K562 (cell line): ENCODE measurements at regions not wholly inside any gene's neighbourhood (a gene's known extent, or its start where the extent isn't known, plus 50 kb on each side); places are given as distances from the start of the nearest gene placed in this dataset.

Experiments
- BHLHE40 ChIP-seq: IDR thresholded peaks from 2 replicates; pipeline ENCODE4 v1.6.1; 2011; ENCODE audit warnings: low read length, improper control_type of control experiment
- CBX1 ChIP-seq: sonication (generic); IDR thresholded peaks from 2 replicates; pipeline ENCODE4 v1.6.1; 2016; ENCODE audit warnings: antibody characterized with exemption, low read depth, mild to moderate bottlenecking
- SMARCA4 ChIP-seq: fragments of 450-650 bp; IDR thresholded peaks from 2 replicates; pipeline ENCODE4 v1.6.1; 2016
- ZFX ChIP-seq: sonication (generic); formaldehyde crosslinking; IDR thresholded peaks from 2 replicates; pipeline ENCODE4 v1.8.0; 2022; ENCODE audit warnings: mild to moderate bottlenecking, missing genetic modification reagents, moderate library complexity
- ZNF175 ChIP-seq: fragments of 200-800 bp; sonication (Bioruptor generic); IDR thresholded peaks from 2 replicates; pipeline ENCODE4 v1.6.1; 2016; ENCODE audit warnings: low read depth, mild to moderate bottlenecking, missing genetic modification characterization, missing compliant biosample characterization
- TF ChIP-seq, protein P1 (sequence below), 2 experiments: fragments of 450-650 bp; formaldehyde crosslinking in 1 of 2; IDR thresholded peaks; 2 replicates each; pipeline versions ENCODE4 v1.4.0 to v1.6.1; 2014 to 2020; ENCODE audit warnings: mild to moderate bottlenecking in 2 of 2, borderline replicate concordance in 1 of 2, low read depth in 1 of 2
- TF ChIP-seq, protein P2 (sequence below), 2 experiments: fragments of 450-650 bp; conservative IDR thresholded peaks; 2 replicates each; pipeline ENCODE4 v1.6.1; 2017; ENCODE audit warnings: mild to moderate bottlenecking in 2 of 2, moderate library complexity in 2 of 2
- TF ChIP-seq, protein P3 (sequence below): sonication (generic); formaldehyde crosslinking; IDR thresholded peaks from 2 replicates; pipeline ENCODE4 v1.8.1; 2022; ENCODE audit warnings: missing genetic modification reagents

- TF ChIP-seq, protein P1, sequence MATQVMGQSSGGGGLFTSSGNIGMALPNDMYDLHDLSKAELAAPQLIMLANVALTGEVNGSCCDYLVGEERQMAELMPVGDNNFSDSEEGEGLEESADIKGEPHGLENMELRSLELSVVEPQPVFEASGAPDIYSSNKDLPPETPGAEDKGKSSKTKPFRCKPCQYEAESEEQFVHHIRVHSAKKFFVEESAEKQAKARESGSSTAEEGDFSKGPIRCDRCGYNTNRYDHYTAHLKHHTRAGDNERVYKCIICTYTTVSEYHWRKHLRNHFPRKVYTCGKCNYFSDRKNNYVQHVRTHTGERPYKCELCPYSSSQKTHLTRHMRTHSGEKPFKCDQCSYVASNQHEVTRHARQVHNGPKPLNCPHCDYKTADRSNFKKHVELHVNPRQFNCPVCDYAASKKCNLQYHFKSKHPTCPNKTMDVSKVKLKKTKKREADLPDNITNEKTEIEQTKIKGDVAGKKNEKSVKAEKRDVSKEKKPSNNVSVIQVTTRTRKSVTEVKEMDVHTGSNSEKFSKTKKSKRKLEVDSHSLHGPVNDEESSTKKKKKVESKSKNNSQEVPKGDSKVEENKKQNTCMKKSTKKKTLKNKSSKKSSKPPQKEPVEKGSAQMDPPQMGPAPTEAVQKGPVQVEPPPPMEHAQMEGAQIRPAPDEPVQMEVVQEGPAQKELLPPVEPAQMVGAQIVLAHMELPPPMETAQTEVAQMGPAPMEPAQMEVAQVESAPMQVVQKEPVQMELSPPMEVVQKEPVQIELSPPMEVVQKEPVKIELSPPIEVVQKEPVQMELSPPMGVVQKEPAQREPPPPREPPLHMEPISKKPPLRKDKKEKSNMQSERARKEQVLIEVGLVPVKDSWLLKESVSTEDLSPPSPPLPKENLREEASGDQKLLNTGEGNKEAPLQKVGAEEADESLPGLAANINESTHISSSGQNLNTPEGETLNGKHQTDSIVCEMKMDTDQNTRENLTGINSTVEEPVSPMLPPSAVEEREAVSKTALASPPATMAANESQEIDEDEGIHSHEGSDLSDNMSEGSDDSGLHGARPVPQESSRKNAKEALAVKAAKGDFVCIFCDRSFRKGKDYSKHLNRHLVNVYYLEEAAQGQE (IDR thresholded peaks at IDR 0.05; ENCODE audit: borderline replicate concordance): peak; percentile 28; the same call in 1 of the 2 replicates
- TF ChIP-seq, protein P1 (CRISPR knock-in tag; IDR thresholded peaks at IDR 0.05; ENCODE audit: low read depth): no peak
- TF ChIP-seq, protein P2, sequence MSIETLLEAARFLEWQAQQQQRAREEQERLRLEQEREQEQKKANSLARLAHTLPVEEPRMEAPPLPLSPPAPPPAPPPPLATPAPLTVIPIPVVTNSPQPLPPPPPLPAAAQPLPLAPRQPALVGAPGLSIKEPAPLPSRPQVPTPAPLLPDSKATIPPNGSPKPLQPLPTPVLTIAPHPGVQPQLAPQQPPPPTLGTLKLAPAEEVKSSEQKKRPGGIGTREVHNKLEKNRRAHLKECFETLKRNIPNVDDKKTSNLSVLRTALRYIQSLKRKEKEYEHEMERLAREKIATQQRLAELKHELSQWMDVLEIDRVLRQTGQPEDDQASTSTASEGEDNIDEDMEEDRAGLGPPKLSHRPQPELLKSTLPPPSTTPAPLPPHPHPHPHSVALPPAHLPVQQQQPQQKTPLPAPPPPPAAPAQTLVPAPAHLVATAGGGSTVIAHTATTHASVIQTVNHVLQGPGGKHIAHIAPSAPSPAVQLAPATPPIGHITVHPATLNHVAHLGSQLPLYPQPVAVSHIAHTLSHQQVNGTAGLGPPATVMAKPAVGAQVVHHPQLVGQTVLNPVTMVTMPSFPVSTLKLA (conservative IDR thresholded peaks at IDR 0.05): 0 out of 4 replicates have a peak, but pooled peaks of 1 of the 2 experiments have one; percentile 33
- TF ChIP-seq, protein P3, sequence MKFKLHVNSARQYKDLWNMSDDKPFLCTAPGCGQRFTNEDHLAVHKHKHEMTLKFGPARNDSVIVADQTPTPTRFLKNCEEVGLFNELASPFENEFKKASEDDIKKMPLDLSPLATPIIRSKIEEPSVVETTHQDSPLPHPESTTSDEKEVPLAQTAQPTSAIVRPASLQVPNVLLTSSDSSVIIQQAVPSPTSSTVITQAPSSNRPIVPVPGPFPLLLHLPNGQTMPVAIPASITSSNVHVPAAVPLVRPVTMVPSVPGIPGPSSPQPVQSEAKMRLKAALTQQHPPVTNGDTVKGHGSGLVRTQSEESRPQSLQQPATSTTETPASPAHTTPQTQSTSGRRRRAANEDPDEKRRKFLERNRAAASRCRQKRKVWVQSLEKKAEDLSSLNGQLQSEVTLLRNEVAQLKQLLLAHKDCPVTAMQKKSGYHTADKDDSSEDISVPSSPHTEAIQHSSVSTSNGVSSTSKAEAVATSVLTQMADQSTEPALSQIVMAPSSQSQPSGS (CRISPR knock-in tag): no peak
- TF ChIP-seq SMARCA4: no peak
- TF ChIP-seq ZFX (CRISPR knock-in tag): 0 out of 2 replicates have a peak, but pooled peaks have one; percentile 35
- TF ChIP-seq BHLHE40: peak; percentile 54
- TF ChIP-seq CBX1: no peak
- peak; percentile 59; the same call in 1 of the 2 replicates for TF ChIP-seq ZNF175 (CRISPR knock-in tag)
Measured at GRCh38 chrX:134718105-134718965, 60.1 kb upstream of the PLAC1 start (continued).
